IMR-90 (cell line): ENCODE measurements at regions not wholly inside any gene's neighbourhood (a gene's known extent, or its start where the extent isn't known, plus 50 kb on each side); places are given as distances from the start of the nearest gene placed in this dataset.

Experiments
- ATAC-seq: fragments of 200-7000 bp; cut with Tn5 transposase; 2 replicates; pipeline ENCODE4 v1.9.1; 2020; ENCODE audit warnings: low read depth, mild to moderate bottlenecking, moderate library complexity
- BruUV-seq: library from RNA; stranded (reverse); fragments of 400-500 nt; replicated peaks from 2 replicates; lab custom pipeline; 2021; lab: Mats Ljungman, UMichigan
- CTCF ChIA-PET: fragments of 300-600 bp; formaldehyde crosslinking; extraction: SDS; loops from one replicate; lab custom pipeline; 2021; ENCODE audit warnings: antibody characterized with exemption; lab: Yijun Ruan, JAX
- POLR2A ChIA-PET: fragments of 300-600 bp; sonication (Branson Sonifier 250); formaldehyde crosslinking; loops from one replicate; lab custom pipeline; 2022; ENCODE audit warnings: antibody characterized with exemption; ENCODE audit not compliant: unreplicated experiment; lab: Charles Lee
- DNase-seq: peaks from one replicate; pipeline ENCODE4 v3.0.0; 2013
- H2AFZ ChIP-seq: replicated peaks from 2 replicates; pipeline ENCODE3; 2013; ENCODE audit warnings: low read length, mild to moderate bottlenecking; ENCODE audit not compliant: poor library complexity
- H2AK5ac ChIP-seq: 2 replicates; pipeline ENCODE4 v1.6.1; 2013; ENCODE audit warnings: low read depth, low read length, inconsistent platforms
- H2AK9ac ChIP-seq: replicated peaks from 2 replicates; pipeline ENCODE3; 2013; ENCODE audit warnings: mild to moderate bottlenecking, low read depth, low read length, moderate library complexity; ENCODE audit not compliant: poor library complexity
- H2BK120ac ChIP-seq: 2 replicates; pipeline ENCODE4 v1.6.1; 2013; ENCODE audit warnings: low read depth, low read length, inconsistent platforms
- H2BK15ac ChIP-seq: 3 replicates; pipeline ENCODE4 v1.6.1; 2013; ENCODE audit warnings: low read depth, low read length, inconsistent platforms
- H2BK20ac ChIP-seq: 2 replicates; pipeline ENCODE4 v1.6.1; 2013; ENCODE audit warnings: low read depth, mild to moderate bottlenecking, inconsistent platforms, low read length, moderate library complexity
- H2BK5ac ChIP-seq: 2 replicates; pipeline ENCODE4 v1.6.1; 2013; ENCODE audit warnings: mild to moderate bottlenecking, low read depth, low read length, inconsistent platforms; ENCODE audit not compliant: poor library complexity, severe bottlenecking
- H3K14ac ChIP-seq: replicated peaks from 2 replicates; pipeline ENCODE4 v1.6.1; 2013; ENCODE audit warnings: low read depth, low read length, inconsistent platforms
- H3K18ac ChIP-seq: 2 replicates; pipeline ENCODE4 v1.6.1; 2013; ENCODE audit warnings: low read depth, low read length, control low read depth
- H3K23ac ChIP-seq: 2 replicates; pipeline ENCODE4 v1.6.1; 2013; ENCODE audit warnings: low read depth, low read length, inconsistent platforms
- H3K27ac ChIP-seq: 2 replicates; pipeline ENCODE4 v1.5.1; 2013; ENCODE audit warnings: mild to moderate bottlenecking, control low read depth, low read length; ENCODE audit not compliant: insufficient read depth
- H3K27me3 ChIP-seq: 2 replicates; pipeline ENCODE4 v1.6.1; 2013; ENCODE audit warnings: low read length; ENCODE audit not compliant: control insufficient read depth, insufficient read depth
- H3K36me3 ChIP-seq: 2 replicates; pipeline ENCODE4 v1.6.1; 2013; ENCODE audit warnings: low read length, mixed read lengths; ENCODE audit not compliant: control insufficient read depth, insufficient read depth
- H3K4ac ChIP-seq: 2 replicates; pipeline ENCODE4 v1.6.1; 2013; ENCODE audit warnings: low read depth, low read length, inconsistent platforms
- H3K4me1 ChIP-seq: 2 replicates; pipeline ENCODE4 v1.6.1; 2013; ENCODE audit warnings: low read length, mixed read lengths; ENCODE audit not compliant: control insufficient read depth, insufficient read depth
- H3K4me2 ChIP-seq: 2 replicates; pipeline ENCODE4 v1.6.1; 2013; ENCODE audit warnings: low read depth, mild to moderate bottlenecking, control low read depth, low read length, moderate library complexity
- H3K4me3 ChIP-seq: 2 replicates; pipeline ENCODE4 v1.5.1; 2013; ENCODE audit warnings: low read depth, mild to moderate bottlenecking, control low read depth, low read length, moderate library complexity; ENCODE audit not compliant: insufficient read depth
- H3K56ac ChIP-seq: 2 replicates; pipeline ENCODE4 v1.6.1; 2013; ENCODE audit warnings: low read length, inconsistent platforms; ENCODE audit not compliant: insufficient read depth; ENCODE audit errors: extremely low read depth
- H3K79me1 ChIP-seq, 2 experiments: 2 replicates each; pipeline ENCODE4 v1.6.1; 2013; ENCODE audit warnings: low read length in 2 of 2, inconsistent platforms in 1 of 2, low read depth in 1 of 2
- H3K9ac ChIP-seq: 2 replicates; pipeline ENCODE4 v1.6.1; 2013; ENCODE audit warnings: low read depth, low read length, control low read depth
- H3K9me1 ChIP-seq: 2 replicates; pipeline ENCODE4 v1.6.1; 2013; ENCODE audit warnings: low read length, inconsistent platforms; ENCODE audit not compliant: insufficient read depth
- H3K9me3 ChIP-seq: 2 replicates; pipeline ENCODE4 v1.6.1; 2013; ENCODE audit warnings: low read length; ENCODE audit not compliant: control insufficient read depth, insufficient read depth
- H4K20me1 ChIP-seq: 2 replicates; pipeline ENCODE4 v1.6.1; 2013; ENCODE audit warnings: low read length, inconsistent platforms; ENCODE audit not compliant: insufficient read depth
- H4K5ac ChIP-seq: 2 replicates; pipeline ENCODE4 v1.6.1; 2013; ENCODE audit warnings: mild to moderate bottlenecking, low read depth, low read length, control low read depth
- H4K8ac ChIP-seq, 2 experiments: 2 replicates each; pipeline ENCODE4 v1.6.1; 2013; ENCODE audit warnings: low read depth in 2 of 2, low read length in 2 of 2, control low read depth in 1 of 2, inconsistent platforms in 1 of 2
- H4K91ac ChIP-seq: 2 replicates; pipeline ENCODE4 v1.6.1; 2013; ENCODE audit warnings: low read depth, low read length, inconsistent platforms; ENCODE audit not compliant: insufficient read depth
- BHLHE40 ChIP-seq: fragments of 150-350 bp; IDR thresholded peaks from 2 replicates; pipeline ENCODE4 v1.6.1; 2016; ENCODE audit warnings: mild to moderate bottlenecking, low read depth, low read length
- CEBPB ChIP-seq: IDR thresholded peaks from 2 replicates; pipeline ENCODE4 v1.6.1; 2012; ENCODE audit warnings: low read depth, low read length, improper control_type of control experiment
- CHD1 ChIP-seq: IDR thresholded peaks from 2 replicates; pipeline ENCODE4 v1.6.1; 2012; ENCODE audit warnings: low read depth, low read length, improper control_type of control experiment
- CTCF ChIP-seq: conservative IDR thresholded peaks from 2 replicates; pipeline ENCODE4 v1.5.1; 2012; ENCODE audit warnings: mild to moderate bottlenecking, low read depth, low read length, improper control_type of control experiment
- ELK1 ChIP-seq: fragments of 150-350 bp; IDR thresholded peaks from 2 replicates; pipeline ENCODE4 v1.6.1; 2016; ENCODE audit warnings: low read depth, mild to moderate bottlenecking, low read length, moderate library complexity, borderline replicate concordance
- FOS ChIP-seq: fragments of 150-350 bp; IDR thresholded peaks from 2 replicates; pipeline ENCODE4 v1.6.1; 2016; ENCODE audit warnings: low read depth, low read length
- MAFK ChIP-seq: IDR thresholded peaks from 2 replicates; pipeline ENCODE4 v1.6.1; 2012; ENCODE audit warnings: low read depth, low read length, improper control_type of control experiment
- MAZ ChIP-seq: IDR thresholded peaks from 2 replicates; pipeline ENCODE4 v1.6.1; 2012; ENCODE audit warnings: low read depth, mild to moderate bottlenecking, low read length, improper control_type of control experiment, moderate library complexity, borderline replicate concordance
- MXI1 ChIP-seq: IDR thresholded peaks from 2 replicates; pipeline ENCODE4 v1.6.1; 2012; ENCODE audit warnings: low read depth, mild to moderate bottlenecking, low read length, moderate library complexity, borderline replicate concordance
- NFE2L2 ChIP-seq: fragments of 150-350 bp; IDR thresholded peaks from 2 replicates; pipeline ENCODE4 v1.6.1; 2016; ENCODE audit warnings: low read depth, mild to moderate bottlenecking, low read length
- POLR2A ChIP-seq: IDR thresholded peaks from 2 replicates; pipeline ENCODE4 v1.6.1; 2012; ENCODE audit warnings: mild to moderate bottlenecking, low read depth, low read length
- RAD21 ChIP-seq: IDR thresholded peaks from 2 replicates; pipeline ENCODE4 v1.6.1; 2012; ENCODE audit warnings: low read length, improper control_type of control experiment
- RCOR1 ChIP-seq: IDR thresholded peaks from 2 replicates; pipeline ENCODE4 v1.6.1; 2012; ENCODE audit warnings: mild to moderate bottlenecking, low read length, improper control_type of control experiment; ENCODE audit not compliant: insufficient replicate concordance
- RFX5 ChIP-seq: IDR thresholded peaks from 2 replicates; pipeline ENCODE4 v1.8.0; 2012; ENCODE audit warnings: low read depth, mild to moderate bottlenecking, low read length, moderate library complexity
- SMC3 ChIP-seq: fragments of 150-350 bp; IDR thresholded peaks from 2 replicates; pipeline ENCODE4 v1.6.1; 2016; ENCODE audit warnings: low read depth, mild to moderate bottlenecking, antibody characterized with exemption, low read length, moderate library complexity
- USF2 ChIP-seq: fragments of 150-350 bp; IDR thresholded peaks from 2 replicates; pipeline ENCODE4 v1.6.1; 2017; ENCODE audit warnings: mild to moderate bottlenecking, antibody characterized with exemption, low read length, low read depth
- WGBS, 2 experiments: methylation state at CpG; one replicate each; pipeline versions ENCODE4 v1.1.5 to v1.1.7; 2013; ENCODE audit warnings: missing lambda C conversion rate in 2 of 2; ENCODE audit not compliant: insufficient read length in 1 of 2; ENCODE audit errors: extremely low coverage in 2 of 2; 5-methylcytosine and 5-hydroxymethylcytosine counted together
- dilution Hi-C: fragments of 300-500 bp; cut with HindIII; formaldehyde crosslinking; loops from one replicate; pipeline ENCODE4 v1.14.3; 2018; ENCODE audit warnings: low sequenced_read_pairs; ENCODE audit not compliant: unreplicated experiment
- in situ Hi-C: fragments of 300-500 bp; cut with MboI; formaldehyde crosslinking; loops from 3 replicates; pipeline ENCODE4 v1.14.3; 2019; ENCODE audit warnings: low sequenced_read_pairs, inconsistent platforms, mixed read lengths
- intact Hi-C: fragments of 100-400 bp; cut with micrococcal nuclease; formaldehyde crosslinking; loops from 2 replicates; pipeline ENCODE4 v1.10.0; 2022

- ChIA-PET POLR2A (no interaction called here), CTCF (no interaction called here)
- Histone ChIP-seq H3K56ac (no peak overlapping the region), H3K27me3 (no peaks in the 10 kb centered on the region), H3K4me1 (no peaks in the 10 kb centered on the region), H3K9me1 (no peaks in the 10 kb centered on the region), H3K18ac (no peak overlapping the region), H3K27ac (no peak overlapping the region), H4K91ac (no peak overlapping the region), H3K9me3 (peaks cover 3% of the 10 kb centered on the region; the same call in 1 of the 2 replicates), H3K36me3 (no peaks in the 10 kb centered on the region), H2BK5ac (no peak overlapping the region), H2AFZ (no peak overlapping the region), H3K14ac (no peak overlapping the region), H2BK15ac (no peak overlapping the region), H3K79me1 (no peaks in the 10 kb centered on the region), H2BK20ac (no peak overlapping the region), H4K20me1 (no peaks in the 10 kb centered on the region), H2AK9ac (no peak overlapping the region), H2BK120ac (no peak overlapping the region), H3K4ac (no peak overlapping the region), H3K23ac (no peak overlapping the region), H4K8ac (no peak overlapping the region), H4K5ac (no peak overlapping the region), H3K4me3 (no peak overlapping the region), H3K4me2 (no peak overlapping the region), H2AK5ac (no peak overlapping the region), H3K9ac (no peak overlapping the region)
- BruUV-seq = no TSS peak
- in situ Hi-C loops = no loop called here
- intact Hi-C loops = loop anchor here (10.0 kb wide), 1 partner anchor 520 kb away; no protein-coding TSS in a partner anchor
- DNase-seq (no peak), ATAC-seq (no peak)
- dilution Hi-C loops = no loop called here
- TF ChIP-seq MAFK (no peak), RCOR1 (no peak), MXI1 (no peak), FOS (no peak), CEBPB (no peak), ELK1 (no peak), USF2 (no peak), RAD21 (no peak), SMC3 (no peak), NFE2L2 (no peak), CTCF (no peak), BHLHE40 (no peak), POLR2A (no peak), MAZ (no peak), CHD1 (no peak), RFX5 (no peak)
- 80% methylated on average over 1 of the region's 4 CpGs; no CpG with 5 or more reads in 1 of the 2 experiments for WGBS, 2 experiments
These were observed 367.6 kb downstream of the GPM6A start for GRCh38 chr4:175444512-175444911.
